ENCODE measurements at regions not wholly inside any gene's neighbourhood (a gene's known extent, or its start where the extent isn't known, plus 50 kb on each side); places are given as distances from the start of the nearest gene placed in this dataset.
"Not testable (repeated sequence)": the region's sequence is repeated elsewhere in the genome, so short reads cannot be mapped to it uniquely, and the experiment has no call there.

GRCh38 chr1:188706742-188707141 lies 1770.9 kb downstream of the BRINP3 start:
- Mint-ChIP-seq H3K4me3 (no peak overlapping the region), H3K27me3 (no peaks in the 10 kb centered on the region), H3K36me3 (ENCODE audit: low read depth) (no peaks in the 10 kb centered on the region), H3K9me3 (peaks cover 11% of the 10 kb centered on the region), H3K4me1 (ENCODE audit: low read depth) (no peaks in the 10 kb centered on the region), H3K27ac (no peak overlapping the region)
- intact Hi-C loops (cut with micrococcal nuclease) = no loop called here

DNA sequence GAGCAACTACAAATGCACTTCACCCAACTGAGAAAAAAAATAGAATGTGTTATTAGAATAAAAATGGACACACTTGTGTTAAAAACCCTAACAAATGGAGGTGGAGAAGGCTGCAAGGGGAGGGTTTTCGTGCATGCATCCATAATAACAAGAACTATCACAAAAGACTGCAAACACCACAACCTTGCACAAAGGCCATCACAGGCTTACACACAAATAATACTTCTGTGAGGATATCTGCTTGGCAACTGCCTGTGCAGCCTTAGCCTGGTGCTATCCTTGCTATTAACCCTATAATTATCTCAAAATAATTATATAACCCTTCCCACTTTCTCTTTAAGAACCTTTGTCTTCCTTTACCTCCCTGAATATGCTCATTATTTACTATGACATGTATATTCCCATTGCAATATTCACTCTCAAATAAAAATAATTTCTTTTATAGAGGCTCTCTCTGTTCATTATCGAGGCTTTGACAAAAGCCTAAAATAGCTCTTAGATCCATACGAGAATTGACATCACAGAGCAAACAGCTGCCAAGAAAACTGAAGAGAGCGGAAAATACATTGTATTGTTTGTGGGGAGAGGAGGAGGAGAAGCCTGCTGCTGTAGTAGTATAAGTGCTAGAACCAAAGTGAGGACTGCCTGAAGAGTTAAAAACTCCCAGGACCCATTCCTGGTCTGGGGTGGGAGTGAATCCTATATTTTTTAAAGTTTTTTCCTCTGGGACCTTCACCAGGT lies 1768.7 kb downstream of the BRINP3 start:
- intact Hi-C loops (cut with micrococcal nuclease) = no loop called here
- no peaks in the 10 kb centered on the region for H3K27me3 Mint-ChIP-seq
- no peaks in the 10 kb centered on the region for H3K36me3 Mint-ChIP-seq (ENCODE audit: low read depth)
- no peaks in the 10 kb centered on the region for H3K4me1 Mint-ChIP-seq (ENCODE audit: low read depth)
- H3K27ac Mint-ChIP-seq = no peak overlapping the region
- no peak overlapping the region for H3K4me3 Mint-ChIP-seq
- H3K9me3 Mint-ChIP-seq = no peaks in the 10 kb centered on the region

DNA sequence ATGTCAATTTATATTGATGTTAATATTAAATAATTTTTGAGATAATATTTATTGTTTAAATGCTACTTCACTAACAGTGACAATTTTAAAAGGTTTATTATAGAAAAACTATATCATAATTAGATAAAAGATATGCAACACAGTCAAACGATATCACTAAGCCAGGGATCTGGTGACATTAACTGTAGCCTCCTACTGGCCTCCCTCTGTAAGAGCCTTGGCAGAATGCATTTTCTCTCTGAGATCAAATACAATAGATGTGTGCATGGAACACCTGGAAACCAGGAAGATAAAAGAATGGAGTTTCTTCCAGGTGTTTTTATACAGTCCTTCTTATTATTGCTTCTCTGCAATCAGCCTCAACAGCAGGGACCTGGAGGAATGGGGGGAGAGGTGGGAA lies 1762.1 kb downstream of the BRINP3 start:
- intact Hi-C loops (cut with micrococcal nuclease) = no loop called here

GRCh38 chr1:188719735-188720134 lies 1757.9 kb downstream of the BRINP3 start:
- Mint-ChIP-seq H3K27ac (no peak overlapping the region), H3K9me3 (no peaks in the 10 kb centered on the region), H3K36me3 (ENCODE audit: low read depth) (no peaks in the 10 kb centered on the region), H3K27me3 (no peaks in the 10 kb centered on the region), H3K4me1 (ENCODE audit: low read depth) (no peaks in the 10 kb centered on the region), H3K4me3 (no peak overlapping the region)
- intact Hi-C loops (cut with micrococcal nuclease) = no loop called here

More for the DNA sequence above, 1762.1 kb downstream of the BRINP3 start:
- H3K9me3 Mint-ChIP-seq = no peaks in the 10 kb centered on the region
- H3K27ac Mint-ChIP-seq = no peak overlapping the region
- no peaks in the 10 kb centered on the region for H3K27me3 Mint-ChIP-seq
- no peaks in the 10 kb centered on the region for H3K36me3 Mint-ChIP-seq (ENCODE audit: low read depth)
- H3K4me1 Mint-ChIP-seq (ENCODE audit: low read depth) = no peaks in the 10 kb centered on the region
- H3K4me3 Mint-ChIP-seq = no peak overlapping the region

- no peaks in the 10 kb centered on the region for H3K27me3 Mint-ChIP-seq
- intact Hi-C loops (cut with micrococcal nuclease) = no loop called here
- no peaks in the 10 kb centered on the region for H3K36me3 Mint-ChIP-seq (ENCODE audit: low read depth)
- no peaks in the 10 kb centered on the region for H3K4me1 Mint-ChIP-seq (ENCODE audit: low read depth)
- H3K4me3 Mint-ChIP-seq = no peak overlapping the region
- H3K27ac Mint-ChIP-seq = no peak overlapping the region
- H3K9me3 Mint-ChIP-seq = no peaks in the 10 kb centered on the region
Measured at GRCh38 chr1:188723332-188724020, 1754.2 kb downstream of the BRINP3 start.

DNA sequence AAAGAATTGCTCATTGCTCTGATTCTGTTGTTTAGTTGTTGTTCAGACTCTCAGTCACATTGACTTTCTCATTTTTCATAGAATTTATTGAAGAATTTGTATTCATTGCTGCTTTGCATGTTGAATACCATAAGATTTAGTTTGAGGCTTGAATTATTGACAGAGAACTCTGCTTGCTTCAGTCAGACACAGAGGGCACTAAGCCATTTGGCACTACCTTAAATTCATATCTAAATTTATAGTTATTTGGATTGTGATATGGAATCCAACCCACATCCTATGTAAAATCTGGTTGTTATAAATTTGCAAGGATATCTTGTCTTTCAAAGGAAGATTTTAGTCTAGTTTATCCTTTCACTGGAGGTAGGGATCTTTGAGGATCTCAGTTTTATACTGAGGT lies 1748.6 kb downstream of the BRINP3 start:
- H3K27ac Mint-ChIP-seq = no peak overlapping the region
- no peaks in the 10 kb centered on the region for H3K4me1 Mint-ChIP-seq (ENCODE audit: low read depth)

GRCh38 chr1:188735567-188735966 lies 1742.1 kb downstream of the BRINP3 start:
- H3K36me3 Mint-ChIP-seq (ENCODE audit: low read depth) = no peaks in the 10 kb centered on the region
- H3K27ac Mint-ChIP-seq = no peak overlapping the region
- H3K27me3 Mint-ChIP-seq = no peaks in the 10 kb centered on the region
- intact Hi-C loops (cut with micrococcal nuclease) = no loop called here
- H3K9me3 Mint-ChIP-seq = peaks cover 17% of the 10 kb centered on the region
- H3K4me1 Mint-ChIP-seq (ENCODE audit: low read depth) = no peaks in the 10 kb centered on the region
- no peak overlapping the region for H3K4me3 Mint-ChIP-seq

More for the DNA sequence above, 1748.6 kb downstream of the BRINP3 start:
- intact Hi-C loops (cut with micrococcal nuclease) = no loop called here
- Mint-ChIP-seq H3K9me3 (peaks cover 17% of the 10 kb centered on the region), H3K27me3 (no peaks in the 10 kb centered on the region), H3K36me3 (ENCODE audit: low read depth) (no peaks in the 10 kb centered on the region), H3K4me3 (no peak overlapping the region)

- intact Hi-C loops (cut with micrococcal nuclease); H3K4me3 Mint-ChIP-seq; H3K27ac Mint-ChIP-seq; H3K36me3 Mint-ChIP-seq (ENCODE audit: low read depth); H3K27me3 Mint-ChIP-seq; H3K4me1 Mint-ChIP-seq (ENCODE audit: low read depth): not testable (repeated sequence)
- peaks cover 35% of the 10 kb centered on the region for H3K9me3 Mint-ChIP-seq
Measured at GRCh38 chr1:188749275-188749674, 1728.4 kb downstream of the BRINP3 start.

DNA sequence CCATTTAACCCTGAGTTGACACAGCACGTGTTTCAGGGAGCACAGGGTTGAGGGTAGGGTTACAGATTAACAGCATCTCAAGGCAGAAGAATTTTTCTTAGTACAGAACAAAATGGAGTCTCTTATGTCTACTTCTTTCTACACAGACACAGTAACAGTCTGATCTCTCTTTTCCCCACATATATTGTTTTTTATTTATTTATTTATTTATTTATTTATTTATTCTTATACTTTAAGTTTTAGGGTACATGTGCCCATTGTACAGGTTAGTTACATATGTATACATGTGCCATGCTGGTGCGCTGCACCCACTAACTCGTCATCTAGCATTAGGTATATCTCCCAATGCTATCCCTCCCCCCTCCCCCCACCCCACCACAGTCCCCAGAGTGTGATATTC lies 1725.6 kb downstream of the BRINP3 start:
- H3K27me3 Mint-ChIP-seq; H3K4me1 Mint-ChIP-seq (ENCODE audit: low read depth); H3K4me3 Mint-ChIP-seq; H3K36me3 Mint-ChIP-seq (ENCODE audit: low read depth); intact Hi-C loops (cut with micrococcal nuclease); H3K27ac Mint-ChIP-seq: not testable (repeated sequence)
- H3K9me3 Mint-ChIP-seq = peaks cover 43% of the 10 kb centered on the region

DNA sequence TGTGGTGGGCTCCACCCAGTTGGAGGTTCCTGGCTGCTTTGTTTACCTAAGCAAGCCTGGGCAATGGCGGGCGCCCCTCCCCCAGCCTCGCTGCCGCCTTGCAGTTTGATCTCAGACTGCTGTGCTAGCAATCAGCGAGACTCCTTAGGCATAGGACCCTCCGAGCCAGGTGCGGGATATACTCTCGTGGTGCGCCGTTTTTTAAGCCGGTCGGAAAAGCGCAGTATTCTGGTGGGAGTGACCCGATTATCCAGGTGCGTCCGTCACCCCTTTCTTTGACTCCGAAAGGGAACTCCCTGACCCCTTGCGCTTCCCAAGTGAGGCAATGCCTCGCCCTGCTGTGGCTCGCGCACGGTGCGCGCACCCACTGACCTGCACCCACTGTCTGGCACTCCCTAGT lies 1719.9 kb downstream of the BRINP3 start:
- H3K4me1 Mint-ChIP-seq (ENCODE audit: low read depth) = not testable (repeated sequence)

DNA sequence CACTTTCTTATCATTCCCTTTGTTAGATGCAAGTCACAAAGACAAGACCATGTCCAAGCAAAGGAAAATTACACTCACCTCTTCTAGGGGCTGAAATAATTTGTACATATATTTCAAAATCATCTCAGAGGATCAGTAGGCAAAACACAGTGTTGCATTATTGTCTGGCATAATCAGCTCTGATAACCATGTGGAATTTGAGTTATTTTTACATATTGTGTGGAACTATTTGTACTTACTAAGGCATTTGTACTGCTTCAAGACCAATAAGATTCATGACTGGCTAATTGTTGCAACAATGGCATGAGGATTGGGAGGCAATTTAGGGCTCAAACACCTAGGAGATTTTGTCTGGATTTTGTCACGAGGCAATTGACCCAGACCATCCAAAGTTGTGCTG lies 1716.4 kb downstream of the BRINP3 start:
- Mint-ChIP-seq H3K4me3 (no peak overlapping the region), H3K9me3 (no peaks in the 10 kb centered on the region), H3K36me3 (ENCODE audit: low read depth) (no peaks in the 10 kb centered on the region), H3K27me3 (no peaks in the 10 kb centered on the region), H3K27ac (no peak overlapping the region), H3K4me1 (ENCODE audit: low read depth) (no peaks in the 10 kb centered on the region)
- intact Hi-C loops (cut with micrococcal nuclease) = no loop called here

More for the DNA sequence above, 1719.9 kb downstream of the BRINP3 start:
- H3K9me3 Mint-ChIP-seq; H3K36me3 Mint-ChIP-seq (ENCODE audit: low read depth); H3K27me3 Mint-ChIP-seq; intact Hi-C loops (cut with micrococcal nuclease); H3K27ac Mint-ChIP-seq; H3K4me3 Mint-ChIP-seq: not testable (repeated sequence)

GRCh38 chr1:188762166-188762743 lies 1715.4 kb downstream of the BRINP3 start:
- Mint-ChIP-seq H3K9me3 (no peaks in the 10 kb centered on the region), H3K4me3 (no peak overlapping the region), H3K27ac (no peak overlapping the region), H3K27me3 (no peaks in the 10 kb centered on the region), H3K4me1 (ENCODE audit: low read depth) (no peaks in the 10 kb centered on the region), H3K36me3 (ENCODE audit: low read depth) (no peaks in the 10 kb centered on the region)
- intact Hi-C loops (cut with micrococcal nuclease) = no loop called here

- Mint-ChIP-seq H3K27ac (no peak overlapping the region), H3K9me3 (no peaks in the 10 kb centered on the region), H3K4me3 (no peak overlapping the region), H3K4me1 (ENCODE audit: low read depth) (no peaks in the 10 kb centered on the region), H3K36me3 (ENCODE audit: low read depth) (no peaks in the 10 kb centered on the region), H3K27me3 (no peaks in the 10 kb centered on the region)
- intact Hi-C loops (cut with micrococcal nuclease) = no loop called here
Measured at GRCh38 chr1:188763541-188763940, 1714.1 kb downstream of the BRINP3 start.

GRCh38 chr1:188769181-188769580 lies 1708.5 kb downstream of the BRINP3 start:
- no peaks in the 10 kb centered on the region for H3K36me3 Mint-ChIP-seq (ENCODE audit: low read depth)
- no peak overlapping the region for H3K4me3 Mint-ChIP-seq
- intact Hi-C loops (cut with micrococcal nuclease) = no loop called here
- no peaks in the 10 kb centered on the region for H3K4me1 Mint-ChIP-seq (ENCODE audit: low read depth)
- peaks cover 30% of the 10 kb centered on the region for H3K9me3 Mint-ChIP-seq
- no peaks in the 10 kb centered on the region for H3K27me3 Mint-ChIP-seq
- H3K27ac Mint-ChIP-seq = no peak overlapping the region

Data from dendritic cell treated with granulocyte-macrophage colony-stimulating factor and Interleukin-4, amounts not matched to agents 40 ng/mL and 50 ng/mL, for 4 days (primary cell).